ENCODE measurements at regions not wholly inside any gene's neighbourhood (a gene's known extent, or its start where the extent isn't known, plus 50 kb on each side); places are given as distances from the start of the nearest gene placed in this dataset.

GRCh38 chr10:91111060-91111459 is 109.4 kb upstream of the PCGF5 start:
- TF ChIP-seq CTCF (IDR thresholded peaks at IDR 0.05) (no peak), TCF7L2 (IDR thresholded peaks at IDR 0.05; ENCODE audit: low read depth, low read length) (no peak), REST (IDR thresholded peaks at IDR 0.05; ENCODE audit: insufficient read depth in 1 of 2, low read depth in 2 of 2, low read length in 1 of 2) (no peak), SIN3A (IDR thresholded peaks at IDR 0.05; ENCODE audit: borderline replicate concordance, insufficient read depth, low read depth, low read length) (no peak), POLR2AphosphoS5 (IDR thresholded peaks at IDR 0.05; ENCODE audit: low read depth, low read length) (no peak)
- ChIA-PET POLR2A (no interaction called here), CTCF (no interaction called here)
- H3K9me3 ChIP-seq (ENCODE audit: control insufficient read depth, insufficient read depth, low read depth, low read length) = no peaks in the 10 kb centered on the region
- H3K27me3 ChIP-seq (ENCODE audit: control insufficient read depth, insufficient read depth, low read length) = no peaks in the 10 kb centered on the region
- BruUV-seq (replicated peaks) = no TSS peak
- H3K4me1 ChIP-seq (ENCODE audit: control insufficient read depth, insufficient read depth, low read length) = no peaks in the 10 kb centered on the region
- H3K27ac ChIP-seq (ENCODE audit: low read length) = no peak overlapping the region
- ATAC-seq (no peak), DNase-seq (ENCODE audit: low read depth, low spot score) (no peak)
- no peaks in the 10 kb centered on the region for H3K36me3 ChIP-seq (ENCODE audit: control insufficient read depth, insufficient read depth, low read length)
- in situ Hi-C loops (cut with HindIII; ENCODE audit: low pct_unique_long_range_greater_than_20kb, low sequenced_read_pairs) (no loop called here), intact Hi-C loops (cut with micrococcal nuclease; ENCODE audit: unreplicated experiment) (no loop called here)
- H3K4me3 ChIP-seq (ENCODE audit: low read depth in 2 of 2, low read length in 2 of 2) = no peak overlapping the region

- no peak for DNase-seq (ENCODE audit: low read depth, low spot score)
- POLR2A ChIA-PET = no interaction called here
- in situ Hi-C loops (cut with HindIII; ENCODE audit: low pct_unique_long_range_greater_than_20kb, low sequenced_read_pairs) = no loop called here
- Histone ChIP-seq H3K27me3 (ENCODE audit: control insufficient read depth, insufficient read depth, low read length) (peaks cover 10% of the 10 kb centered on the region), H3K9me3 (ENCODE audit: control insufficient read depth, insufficient read depth, low read depth, low read length) (no peaks in the 10 kb centered on the region), H3K4me3 (ENCODE audit: low read depth in 2 of 2, low read length in 2 of 2) (no peak overlapping the region), H3K36me3 (ENCODE audit: control insufficient read depth, insufficient read depth, low read length) (no peaks in the 10 kb centered on the region; the same call in 1 of the 2 replicates), H3K4me1 (ENCODE audit: control insufficient read depth, insufficient read depth, low read length) (no peaks in the 10 kb centered on the region), H3K27ac (ENCODE audit: low read length) (no peak overlapping the region)
- no TSS peak for BruUV-seq (replicated peaks)
- intact Hi-C loops (cut with micrococcal nuclease; ENCODE audit: unreplicated experiment) = no loop called here
- CTCF ChIA-PET = no interaction called here
- TF ChIP-seq CTCF (IDR thresholded peaks at IDR 0.05) = no peak
- TF ChIP-seq SIN3A (IDR thresholded peaks at IDR 0.05; ENCODE audit: borderline replicate concordance, insufficient read depth, low read depth, low read length) = no peak
- TF ChIP-seq REST (IDR thresholded peaks at IDR 0.05; ENCODE audit: insufficient read depth in 1 of 2, low read depth in 2 of 2, low read length in 1 of 2) = no peak
- TF ChIP-seq TCF7L2 (IDR thresholded peaks at IDR 0.05; ENCODE audit: low read depth, low read length) = no peak
- TF ChIP-seq POLR2AphosphoS5 (IDR thresholded peaks at IDR 0.05; ENCODE audit: low read depth, low read length) = no peak
- no peak for ATAC-seq
These were observed 104.7 kb upstream of the PCGF5 start for GRCh38 chr10:91115618-91116390.
